Hematopoietic multipotent progenitor cell (in vitro differentiated cells): ENCODE measurements at regions not wholly inside any gene's neighbourhood (a gene's known extent, or its start where the extent isn't known, plus 50 kb on each side); places are given as distances from the start of the nearest gene placed in this dataset.
"Not testable (repeated sequence)": the region's sequence is repeated elsewhere in the genome, so short reads cannot be mapped to it uniquely, and the experiment has no call there.

Experiments
- DNase-seq, 3 donors: peaks; one replicate each; pipeline ENCODE4 v3.0.0-alpha.2; 2011 to 2015; ENCODE audit warnings: low read depth in 2 of 3, low spot score in 2 of 3

- DNase-seq: no peak
Measured at GRCh38 chr13:59038824-59039223, 1124.9 kb downstream of the DIAPH3 start.

GRCh38 chr13:59043016-59043415 lies 1120.7 kb downstream of the DIAPH3 start:
- no peak for DNase-seq

GRCh38 chr13:59047546-59047945 lies 1116.2 kb downstream of the DIAPH3 start:
- DNase-seq: no peak

DNA sequence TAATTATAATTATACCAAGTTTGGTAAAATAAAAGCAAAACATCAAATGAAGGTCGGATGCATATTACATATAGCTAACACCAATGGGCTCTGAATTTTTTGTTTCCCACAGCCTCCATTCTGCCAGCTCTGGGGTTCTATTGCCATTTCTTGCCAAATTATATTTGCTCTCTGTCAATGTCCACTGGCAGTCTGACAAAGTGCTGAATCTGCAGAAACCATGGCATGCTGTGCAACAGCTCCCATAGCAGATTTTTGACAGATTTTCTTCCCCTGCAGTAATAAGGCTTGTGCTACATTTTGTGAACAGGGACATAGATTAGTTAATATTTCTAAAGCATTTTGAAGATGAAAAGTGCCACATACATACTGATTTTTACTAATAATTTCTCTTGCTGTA lies 1102.1 kb downstream of the DIAPH3 start:
- DNase-seq: no peak

GRCh38 chr13:59064042-59064441 lies 1099.7 kb downstream of the DIAPH3 start:
- no peak for DNase-seq

DNA sequence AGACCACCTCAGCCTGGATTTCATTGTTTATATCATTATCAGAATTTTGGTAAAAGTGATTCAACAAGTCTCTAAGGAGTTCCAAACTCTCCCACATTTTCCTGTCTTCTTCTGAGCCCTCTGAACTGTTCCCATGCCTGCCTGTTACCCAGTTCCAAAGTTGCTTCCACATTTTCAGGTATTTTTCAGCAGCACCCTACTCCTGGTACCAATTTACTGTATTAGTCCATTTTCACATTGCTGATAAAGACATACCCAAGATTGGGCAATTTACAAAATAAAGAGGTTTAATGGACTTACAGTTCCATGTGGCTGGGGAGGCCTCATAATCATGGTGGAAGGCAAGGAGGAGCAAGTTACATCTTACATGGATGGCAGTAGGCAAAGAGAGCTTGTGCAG lies 1087.3 kb downstream of the DIAPH3 start:
- DNase-seq: not testable (repeated sequence)

- DNase-seq: no peak
Measured at GRCh38 chr13:59086147-59086546, 1077.6 kb downstream of the DIAPH3 start.

GRCh38 chr13:59088716-59089115 lies 1075.0 kb downstream of the DIAPH3 start:
- DNase-seq: no peak

- DNase-seq: no peak
Measured at GRCh38 chr13:59094181-59094580, 1069.5 kb downstream of the DIAPH3 start.

- DNase-seq: no peak
Measured at GRCh38 chr13:59099182-59099974, 1064.3 kb downstream of the DIAPH3 start.

GRCh38 chr13:59103004-59103768 lies 1060.5 kb downstream of the DIAPH3 start:
- DNase-seq: no peak

GRCh38 chr13:59111751-59112171 lies 1052.0 kb downstream of the DIAPH3 start:
- DNase-seq: no peak

DNA sequence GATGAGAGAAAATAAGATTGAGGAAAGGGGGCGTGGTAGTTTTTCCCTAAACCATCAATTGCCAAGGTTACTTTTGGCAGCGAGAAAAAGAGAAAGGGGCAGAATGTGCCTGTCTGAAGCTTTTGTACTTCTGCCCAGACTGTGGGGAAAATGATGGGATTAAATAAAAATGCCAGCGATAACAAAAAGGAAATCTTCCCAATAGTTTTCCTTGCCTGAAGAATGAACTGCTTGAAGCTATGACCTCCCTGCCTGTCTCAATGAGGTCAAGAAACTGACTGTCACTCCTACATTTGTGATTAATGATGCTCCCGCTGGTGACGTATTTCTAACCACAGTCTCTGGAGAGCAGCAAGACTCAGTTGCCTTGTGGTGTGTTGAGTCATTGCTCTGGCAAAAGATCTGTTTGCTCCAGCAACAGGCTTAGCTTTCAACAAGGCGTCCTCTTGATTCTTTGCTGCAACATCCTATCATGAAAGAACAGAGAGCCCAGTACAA lies 1051.5 kb downstream of the DIAPH3 start:
- DNase-seq: no peak

DNA sequence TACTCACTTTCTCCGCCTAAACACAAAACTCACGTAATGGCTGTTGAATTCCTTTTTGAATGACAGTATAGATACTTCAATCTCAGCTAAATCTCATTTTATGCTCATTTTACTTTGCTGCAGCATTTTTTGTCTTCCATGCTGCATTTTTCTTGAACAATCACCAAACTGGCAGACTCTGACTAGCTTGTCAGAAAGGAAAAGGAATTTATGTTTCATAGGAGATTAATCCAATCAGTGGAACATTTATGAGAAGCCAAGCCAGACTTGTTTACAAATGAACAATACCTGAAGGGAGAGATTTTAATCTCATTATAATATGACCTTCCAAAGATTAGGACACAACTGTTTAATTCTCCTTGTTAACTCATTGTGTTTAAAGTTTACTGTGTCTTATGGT lies 1044.3 kb downstream of the DIAPH3 start:
- no peak for DNase-seq

DNA sequence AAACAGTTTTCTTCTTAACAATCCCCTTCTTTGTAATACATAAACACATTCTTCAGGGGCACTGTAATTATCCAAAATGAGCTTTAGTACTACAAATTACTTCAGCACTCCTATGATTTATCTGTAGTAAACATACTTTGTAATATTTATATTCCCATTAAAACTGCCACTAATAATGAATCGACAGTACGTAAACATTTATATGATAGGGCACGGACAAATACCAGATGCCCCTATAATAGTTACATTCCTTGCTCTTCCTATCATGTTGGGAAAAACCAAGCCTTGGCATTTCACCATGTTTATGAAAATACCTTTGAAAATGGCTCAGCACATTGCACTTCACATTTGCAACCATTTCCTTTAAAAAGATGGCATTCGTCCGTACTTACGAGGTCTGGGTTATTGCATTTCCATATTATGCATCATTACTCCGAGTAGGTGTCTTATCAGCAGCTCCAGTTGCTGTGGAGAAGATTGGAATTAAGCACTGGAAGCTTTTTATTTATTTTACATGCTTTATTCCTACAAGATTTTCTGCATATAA lies 1043.4 kb downstream of the DIAPH3 start:
- no peak for DNase-seq

GRCh38 chr13:59121507-59121906 lies 1042.2 kb downstream of the DIAPH3 start:
- no peak for DNase-seq

DNA sequence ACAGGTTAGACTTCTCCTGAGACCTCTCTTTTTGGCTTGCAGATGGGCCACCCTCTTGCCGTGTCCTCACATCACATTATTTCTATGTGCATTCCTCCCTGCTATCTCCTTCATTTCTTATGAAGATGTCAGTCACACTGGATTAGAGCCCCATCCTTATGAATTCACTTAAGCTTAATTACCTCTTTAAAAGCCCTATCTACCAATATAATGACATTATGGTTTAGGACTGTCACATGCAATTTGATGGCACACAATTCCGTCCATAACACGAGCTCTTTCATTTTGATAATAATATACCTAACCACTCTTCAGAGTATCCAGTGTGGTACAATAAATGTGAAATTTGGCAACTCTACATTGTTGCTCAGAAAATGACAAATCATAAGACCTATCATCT lies 1037.3 kb downstream of the DIAPH3 start:
- DNase-seq: no peak

- no peak for DNase-seq
Measured at GRCh38 chr13:59133903-59134302, 1029.8 kb downstream of the DIAPH3 start.

DNA sequence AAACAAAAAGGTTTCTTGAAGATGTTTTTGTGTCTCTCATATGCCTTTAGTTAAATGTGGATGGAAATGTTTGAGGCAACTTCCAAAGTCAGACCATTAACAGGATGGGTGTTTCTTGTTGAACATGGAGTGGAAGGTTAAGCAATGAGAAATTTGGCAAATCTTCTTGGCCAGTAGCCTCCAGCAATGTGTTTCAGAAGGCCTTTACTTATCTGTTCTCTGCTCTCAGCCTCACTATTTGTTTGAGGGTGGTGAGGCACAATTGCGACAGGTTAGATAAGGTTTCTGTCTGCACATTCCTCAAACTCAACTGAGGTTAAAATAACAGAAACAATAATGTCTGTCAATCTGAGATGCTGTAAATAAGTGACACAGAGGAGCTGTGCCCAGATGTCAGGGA lies 1019.0 kb downstream of the DIAPH3 start:
- no peak for DNase-seq

GRCh38 chr13:59145381-59145780 lies 1018.3 kb downstream of the DIAPH3 start:
- no peak for DNase-seq

DNA sequence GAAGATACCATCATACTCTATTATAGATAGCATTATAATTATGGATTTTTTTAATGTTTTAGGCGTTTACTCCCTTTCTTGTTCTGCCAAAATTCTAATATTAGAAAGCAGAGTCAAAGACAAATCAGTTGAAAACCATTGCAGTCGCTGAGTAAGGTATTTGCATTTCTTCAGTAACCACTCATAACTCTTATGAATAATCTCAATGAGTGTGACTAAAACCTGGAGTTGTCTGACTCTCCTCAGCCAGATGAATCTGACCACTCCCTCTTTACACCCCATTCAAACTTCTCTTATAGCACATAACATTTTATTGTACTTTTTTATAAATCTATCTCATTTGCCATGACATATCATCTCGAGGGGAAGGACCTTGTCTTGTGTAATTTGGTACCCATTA lies 1006.5 kb downstream of the DIAPH3 start:
- DNase-seq: no peak

GRCh38 chr13:59166174-59166573 lies 997.6 kb downstream of the DIAPH3 start:
- no peak for DNase-seq
